ENCODE measurements at regions not wholly inside any gene's neighbourhood (a gene's known extent, or its start where the extent isn't known, plus 50 kb on each side); places are given as distances from the start of the nearest gene placed in this dataset.

DNA sequence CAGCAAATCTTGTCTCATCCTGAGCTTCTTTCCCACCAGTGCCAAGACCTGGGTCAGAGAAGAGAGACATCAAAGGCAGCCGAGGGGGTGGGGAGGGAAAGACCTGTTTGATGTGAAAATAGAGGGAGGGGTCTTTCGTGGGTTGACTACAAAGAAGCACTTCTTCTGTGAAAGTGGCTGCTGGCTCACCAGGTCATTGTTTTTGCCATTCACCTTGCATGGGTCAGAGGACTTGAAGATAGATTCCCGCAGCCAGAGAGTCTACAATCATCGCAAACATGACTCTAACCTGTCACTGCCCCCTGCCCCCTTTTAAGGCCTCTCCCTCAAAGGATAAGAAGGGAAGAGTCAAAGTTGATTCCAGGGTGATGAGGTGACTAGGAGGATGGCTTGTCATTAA lies 166.1 kb upstream of the BMPER start:
- intact Hi-C loops (cut with DNase I): no loop called here
- TF ChIP-seq, protein P1, sequence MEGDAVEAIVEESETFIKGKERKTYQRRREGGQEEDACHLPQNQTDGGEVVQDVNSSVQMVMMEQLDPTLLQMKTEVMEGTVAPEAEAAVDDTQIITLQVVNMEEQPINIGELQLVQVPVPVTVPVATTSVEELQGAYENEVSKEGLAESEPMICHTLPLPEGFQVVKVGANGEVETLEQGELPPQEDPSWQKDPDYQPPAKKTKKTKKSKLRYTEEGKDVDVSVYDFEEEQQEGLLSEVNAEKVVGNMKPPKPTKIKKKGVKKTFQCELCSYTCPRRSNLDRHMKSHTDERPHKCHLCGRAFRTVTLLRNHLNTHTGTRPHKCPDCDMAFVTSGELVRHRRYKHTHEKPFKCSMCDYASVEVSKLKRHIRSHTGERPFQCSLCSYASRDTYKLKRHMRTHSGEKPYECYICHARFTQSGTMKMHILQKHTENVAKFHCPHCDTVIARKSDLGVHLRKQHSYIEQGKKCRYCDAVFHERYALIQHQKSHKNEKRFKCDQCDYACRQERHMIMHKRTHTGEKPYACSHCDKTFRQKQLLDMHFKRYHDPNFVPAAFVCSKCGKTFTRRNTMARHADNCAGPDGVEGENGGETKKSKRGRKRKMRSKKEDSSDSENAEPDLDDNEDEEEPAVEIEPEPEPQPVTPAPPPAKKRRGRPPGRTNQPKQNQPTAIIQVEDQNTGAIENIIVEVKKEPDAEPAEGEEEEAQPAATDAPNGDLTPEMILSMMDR (IDR thresholded peaks at IDR 0.05): no peak
- Histone ChIP-seq H3K4me1 (peaks cover 0 to 5% of the 10 kb centered on the region in 2 donors), H3K9me3 (no peaks in the 10 kb centered on the region), H3K36me3 (no peaks in the 10 kb centered on the region), H3K27ac (no peak overlapping the region), H3K27me3 (no peaks in the 10 kb centered on the region), H3K4me3 (no peak overlapping the region)
- DNase-seq (no peak), ATAC-seq (no peak)

DNA sequence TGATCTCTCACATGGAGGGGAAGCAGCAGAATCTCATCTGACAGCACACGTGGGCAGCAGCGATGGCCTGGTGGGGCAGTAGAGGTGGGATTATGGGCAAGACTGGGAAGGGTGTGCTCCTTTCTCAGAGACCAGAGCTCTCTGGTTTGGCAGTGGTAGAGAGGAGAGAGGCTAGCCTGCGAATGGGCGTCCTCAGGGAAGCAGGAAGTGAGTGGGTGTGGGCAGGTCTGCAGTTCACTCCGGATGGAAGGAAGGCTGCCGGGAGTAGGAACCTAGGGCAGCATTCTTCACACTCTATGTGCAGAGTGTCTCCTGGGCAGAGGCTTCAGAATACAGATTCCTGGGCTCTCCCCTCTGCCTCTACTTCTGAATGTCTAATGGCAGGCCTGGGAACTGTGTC lies 162.8 kb upstream of the BMPER start:
- TF ChIP-seq, protein P1 (IDR thresholded peaks at IDR 0.05): no peak
- ATAC-seq: no peak
- intact Hi-C loops (cut with DNase I): no loop called here
- Histone ChIP-seq H3K27me3 (no peaks in the 10 kb centered on the region), H3K36me3 (no peaks in the 10 kb centered on the region), H3K27ac (peak overlapping the region in 1 of 2 donors; percentile 39), H3K4me1 (peaks cover 0 to 5% of the 10 kb centered on the region in 2 donors), H3K9me3 (no peaks in the 10 kb centered on the region), H3K4me3 (no peak overlapping the region)
- DNase-seq: no peak

DNA sequence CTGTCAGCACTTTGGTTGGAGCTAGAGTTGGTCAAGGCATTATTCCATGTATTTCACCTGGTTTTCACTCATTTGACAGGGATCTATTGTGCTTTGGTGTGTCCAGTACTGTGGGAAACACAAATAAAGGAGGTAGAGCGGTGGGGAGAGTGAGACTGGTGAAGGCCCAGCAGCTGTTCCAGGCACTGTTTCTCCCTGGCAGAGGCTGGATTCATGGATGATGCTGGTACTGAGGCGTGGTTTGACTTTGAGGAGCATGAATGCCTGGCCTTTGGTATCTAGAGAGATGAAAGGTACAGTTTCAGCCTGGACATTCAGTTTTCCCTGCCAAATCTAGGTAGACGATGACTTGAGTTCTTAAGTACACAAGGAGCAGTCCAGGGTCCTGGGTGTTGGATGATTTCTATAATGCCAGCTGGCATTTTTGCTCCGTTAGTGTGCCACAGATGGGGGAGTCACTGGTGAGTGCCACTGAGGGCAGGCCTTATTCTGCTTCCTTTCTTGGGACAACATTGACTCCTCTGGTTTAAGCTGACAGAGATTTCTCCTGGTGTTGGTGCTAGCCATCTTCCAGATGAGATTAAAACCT lies 162.2 kb upstream of the BMPER start:
- peak overlapping the region in 1 of 2 donors; percentile 39 for H3K27ac ChIP-seq
- TF ChIP-seq, protein P1 (IDR thresholded peaks at IDR 0.05): no peak
- intact Hi-C loops (cut with DNase I): no loop called here
- no peaks in the 10 kb centered on the region for H3K36me3 ChIP-seq
- no peaks in the 10 kb centered on the region for H3K9me3 ChIP-seq
- peaks cover 0 to 5% of the 10 kb centered on the region in 2 donors for H3K4me1 ChIP-seq
- H3K27me3 ChIP-seq: no peaks in the 10 kb centered on the region
- ATAC-seq: no peak
- DNase-seq: no peak
- H3K4me3 ChIP-seq: no peak overlapping the region

DNA sequence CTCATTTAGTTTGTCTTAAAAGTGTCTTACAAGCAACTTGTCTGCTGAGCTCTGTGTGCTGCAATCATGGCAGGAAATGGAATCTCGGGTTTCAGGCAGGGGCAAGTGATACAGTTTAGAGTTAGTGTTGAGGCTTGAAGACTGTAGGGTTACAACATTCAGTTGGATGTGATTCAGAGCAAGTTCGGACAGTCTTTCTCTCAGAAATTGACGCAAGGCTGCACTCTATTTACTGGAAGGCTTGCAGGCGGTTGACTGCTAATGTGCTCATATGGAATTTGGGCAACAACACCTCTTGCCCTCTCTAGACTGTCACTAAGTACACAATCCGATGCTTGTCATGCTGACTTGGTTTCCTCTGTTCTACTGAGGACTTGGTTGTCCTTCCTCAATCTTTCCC lies 161.7 kb upstream of the BMPER start:
- H3K27ac ChIP-seq: no peak overlapping the region
- peak; percentile 67 for ATAC-seq
- H3K9me3 ChIP-seq: no peaks in the 10 kb centered on the region
- no peaks in the 10 kb centered on the region for H3K27me3 ChIP-seq
- H3K36me3 ChIP-seq: no peaks in the 10 kb centered on the region
- H3K4me3 ChIP-seq: no peak overlapping the region
- peaks cover 0 to 5% of the 10 kb centered on the region in 2 donors for H3K4me1 ChIP-seq
- DNase-seq: peak in 2 of 4 donors; percentile 66 to 90
- TF ChIP-seq, protein P1 (IDR thresholded peaks at IDR 0.05): no peak
- intact Hi-C loops (cut with DNase I): no loop called here

DNA sequence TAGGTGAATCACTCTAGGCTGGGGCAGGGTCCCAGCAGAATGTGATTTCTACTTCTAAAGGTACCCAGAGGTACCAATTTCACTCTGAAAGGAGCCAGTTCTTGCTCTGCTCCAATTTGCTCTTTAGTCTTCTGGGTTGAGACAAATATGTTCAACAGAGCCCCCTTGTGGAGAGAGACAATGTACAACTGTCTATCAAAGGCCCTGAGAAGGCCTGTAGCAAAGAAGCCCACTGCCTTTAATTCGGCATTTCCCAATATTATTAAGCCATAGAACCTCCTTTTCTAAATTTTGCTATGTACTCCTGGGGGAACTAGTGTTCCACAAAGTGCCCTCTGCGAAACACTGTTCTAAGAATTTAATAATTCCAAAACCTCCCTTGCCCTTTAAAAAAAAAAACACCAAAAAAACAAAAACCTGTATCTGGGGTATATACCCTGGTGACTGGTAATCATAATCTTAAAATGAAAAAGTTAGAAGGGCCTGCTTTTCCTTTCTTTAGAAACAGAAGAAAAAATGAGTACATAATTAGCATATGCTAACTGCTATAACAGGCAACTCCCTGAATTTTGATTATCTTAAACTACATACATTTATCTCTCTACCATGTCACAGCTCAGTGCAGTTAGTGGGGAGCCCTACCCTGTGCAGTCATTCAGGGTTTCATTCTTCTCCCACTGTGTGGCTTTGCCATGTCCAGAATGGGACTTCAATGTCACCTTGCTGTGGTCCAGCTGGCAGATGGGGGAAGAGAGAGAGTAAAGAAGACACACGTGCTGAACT lies 160.9 kb upstream of the BMPER start:
- H3K4me3 ChIP-seq: no peak overlapping the region
- peaks cover 0 to 5% of the 10 kb centered on the region in 2 donors for H3K4me1 ChIP-seq
- ATAC-seq: peak; percentile 74
- intact Hi-C loops (cut with DNase I): no loop called here
- H3K27ac ChIP-seq: no peak overlapping the region
- H3K27me3 ChIP-seq: no peaks in the 10 kb centered on the region
- TF ChIP-seq, protein P1 (IDR thresholded peaks at IDR 0.05): peak in 1 of 2 donors; percentile 18
- H3K36me3 ChIP-seq: no peaks in the 10 kb centered on the region
- DNase-seq: no peak
- no peaks in the 10 kb centered on the region for H3K9me3 ChIP-seq
